ENCODE measurements at regions not wholly inside any gene's neighbourhood (a gene's known extent, or its start where the extent isn't known, plus 50 kb on each side); places are given as distances from the start of the nearest gene placed in this dataset.

DNA sequence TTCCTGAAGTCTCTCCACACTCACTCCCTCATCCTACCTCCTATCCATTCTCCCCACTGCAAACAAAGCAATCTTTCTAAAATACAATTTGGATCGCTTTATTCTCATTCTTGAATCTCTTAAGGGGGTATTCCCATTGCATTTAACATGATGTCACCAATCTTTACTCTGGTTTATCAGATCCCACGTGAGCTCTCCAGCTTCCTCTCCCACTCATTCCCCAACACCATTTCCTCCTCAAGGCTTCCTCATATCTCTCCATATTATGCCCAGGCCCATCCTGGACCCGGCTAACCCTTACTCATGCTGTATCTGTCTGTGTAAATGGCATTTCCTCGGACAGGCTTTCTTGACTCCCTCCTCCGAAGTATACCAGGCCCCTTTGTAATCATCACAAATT, 165.0 kb downstream of the CD47 start:
- TF ChIP-seq, protein P1, sequence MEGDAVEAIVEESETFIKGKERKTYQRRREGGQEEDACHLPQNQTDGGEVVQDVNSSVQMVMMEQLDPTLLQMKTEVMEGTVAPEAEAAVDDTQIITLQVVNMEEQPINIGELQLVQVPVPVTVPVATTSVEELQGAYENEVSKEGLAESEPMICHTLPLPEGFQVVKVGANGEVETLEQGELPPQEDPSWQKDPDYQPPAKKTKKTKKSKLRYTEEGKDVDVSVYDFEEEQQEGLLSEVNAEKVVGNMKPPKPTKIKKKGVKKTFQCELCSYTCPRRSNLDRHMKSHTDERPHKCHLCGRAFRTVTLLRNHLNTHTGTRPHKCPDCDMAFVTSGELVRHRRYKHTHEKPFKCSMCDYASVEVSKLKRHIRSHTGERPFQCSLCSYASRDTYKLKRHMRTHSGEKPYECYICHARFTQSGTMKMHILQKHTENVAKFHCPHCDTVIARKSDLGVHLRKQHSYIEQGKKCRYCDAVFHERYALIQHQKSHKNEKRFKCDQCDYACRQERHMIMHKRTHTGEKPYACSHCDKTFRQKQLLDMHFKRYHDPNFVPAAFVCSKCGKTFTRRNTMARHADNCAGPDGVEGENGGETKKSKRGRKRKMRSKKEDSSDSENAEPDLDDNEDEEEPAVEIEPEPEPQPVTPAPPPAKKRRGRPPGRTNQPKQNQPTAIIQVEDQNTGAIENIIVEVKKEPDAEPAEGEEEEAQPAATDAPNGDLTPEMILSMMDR (IDR thresholded peaks at IDR 0.05; ENCODE audit: poor library complexity, severe bottlenecking): no peak
- TF ChIP-seq EZH2 (IDR thresholded peaks at IDR 0.05; ENCODE audit: borderline replicate concordance, insufficient read depth, low read length, poor library complexity, severe bottlenecking): no peak
- no peak for TF ChIP-seq EP300 (conservative IDR thresholded peaks at IDR 0.05; ENCODE audit: poor library complexity, severe bottlenecking)
- TF ChIP-seq, protein P2, sequence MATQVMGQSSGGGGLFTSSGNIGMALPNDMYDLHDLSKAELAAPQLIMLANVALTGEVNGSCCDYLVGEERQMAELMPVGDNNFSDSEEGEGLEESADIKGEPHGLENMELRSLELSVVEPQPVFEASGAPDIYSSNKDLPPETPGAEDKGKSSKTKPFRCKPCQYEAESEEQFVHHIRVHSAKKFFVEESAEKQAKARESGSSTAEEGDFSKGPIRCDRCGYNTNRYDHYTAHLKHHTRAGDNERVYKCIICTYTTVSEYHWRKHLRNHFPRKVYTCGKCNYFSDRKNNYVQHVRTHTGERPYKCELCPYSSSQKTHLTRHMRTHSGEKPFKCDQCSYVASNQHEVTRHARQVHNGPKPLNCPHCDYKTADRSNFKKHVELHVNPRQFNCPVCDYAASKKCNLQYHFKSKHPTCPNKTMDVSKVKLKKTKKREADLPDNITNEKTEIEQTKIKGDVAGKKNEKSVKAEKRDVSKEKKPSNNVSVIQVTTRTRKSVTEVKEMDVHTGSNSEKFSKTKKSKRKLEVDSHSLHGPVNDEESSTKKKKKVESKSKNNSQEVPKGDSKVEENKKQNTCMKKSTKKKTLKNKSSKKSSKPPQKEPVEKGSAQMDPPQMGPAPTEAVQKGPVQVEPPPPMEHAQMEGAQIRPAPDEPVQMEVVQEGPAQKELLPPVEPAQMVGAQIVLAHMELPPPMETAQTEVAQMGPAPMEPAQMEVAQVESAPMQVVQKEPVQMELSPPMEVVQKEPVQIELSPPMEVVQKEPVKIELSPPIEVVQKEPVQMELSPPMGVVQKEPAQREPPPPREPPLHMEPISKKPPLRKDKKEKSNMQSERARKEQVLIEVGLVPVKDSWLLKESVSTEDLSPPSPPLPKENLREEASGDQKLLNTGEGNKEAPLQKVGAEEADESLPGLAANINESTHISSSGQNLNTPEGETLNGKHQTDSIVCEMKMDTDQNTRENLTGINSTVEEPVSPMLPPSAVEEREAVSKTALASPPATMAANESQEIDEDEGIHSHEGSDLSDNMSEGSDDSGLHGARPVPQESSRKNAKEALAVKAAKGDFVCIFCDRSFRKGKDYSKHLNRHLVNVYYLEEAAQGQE (IDR thresholded peaks at IDR 0.05; ENCODE audit: borderline replicate concordance): no peak
- TF ChIP-seq TAF1 (IDR thresholded peaks at IDR 0.05; ENCODE audit: low read depth): no peak
- no peak for TF ChIP-seq POLR2AphosphoS5 (IDR thresholded peaks at IDR 0.05)
